HG02678 (cell line): ENCODE measurements at regions not wholly inside any gene's neighbourhood (a gene's known extent, or its start where the extent isn't known, plus 50 kb on each side); places are given as distances from the start of the nearest gene placed in this dataset.
A peak's percentile ranks its signal among the peaks of the same experiment; 100 is the strongest.

Experiments
- ATAC-seq: cut with Tn5 transposase; IDR thresholded peaks from one replicate; pipeline ENCODE4 v1.9.1; 2021; ENCODE audit warnings: mild to moderate bottlenecking, moderate library complexity; ENCODE audit not compliant: unreplicated experiment

DNA sequence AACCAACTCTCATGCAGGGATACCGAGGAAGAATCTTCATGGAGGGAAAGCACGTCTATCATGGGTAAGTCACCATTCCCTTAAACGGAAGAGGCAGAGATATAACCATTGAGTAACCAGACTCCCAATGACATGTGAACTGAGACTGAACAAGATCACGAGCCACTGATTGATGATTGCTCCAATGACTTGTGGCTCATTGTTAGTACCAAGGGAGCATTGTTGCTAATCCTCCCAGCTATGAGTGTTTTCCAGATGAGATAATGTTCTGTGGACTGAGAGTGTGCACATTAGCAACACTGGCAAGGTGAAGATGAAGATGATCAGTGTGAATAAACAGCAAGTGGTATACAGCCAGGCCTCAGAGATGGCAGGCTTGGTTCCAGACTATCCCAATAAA lies 219.2 kb upstream of the MAP3K1 start:
- ATAC-seq = no peak

DNA sequence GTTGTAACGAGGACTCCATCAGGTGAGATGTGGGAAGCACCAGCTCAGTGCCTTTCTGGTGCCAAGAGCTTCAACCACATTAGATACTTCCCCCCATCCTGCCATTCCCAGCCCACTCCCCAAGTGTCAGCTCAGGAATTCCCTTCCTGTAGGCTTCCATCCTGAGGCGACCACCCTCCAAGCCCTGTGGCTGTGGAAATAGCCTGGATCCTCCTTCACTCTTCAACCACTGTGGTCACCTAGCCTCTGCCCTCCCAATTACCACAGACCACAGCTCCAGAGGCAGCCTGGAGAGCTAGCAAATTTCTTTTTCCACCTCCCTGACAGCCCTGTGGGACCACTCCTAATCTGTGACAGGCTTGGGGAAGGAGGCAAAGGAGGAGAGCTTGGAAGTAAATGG lies 219.8 kb upstream of the MAP3K1 start:
- ATAC-seq = no peak

DNA sequence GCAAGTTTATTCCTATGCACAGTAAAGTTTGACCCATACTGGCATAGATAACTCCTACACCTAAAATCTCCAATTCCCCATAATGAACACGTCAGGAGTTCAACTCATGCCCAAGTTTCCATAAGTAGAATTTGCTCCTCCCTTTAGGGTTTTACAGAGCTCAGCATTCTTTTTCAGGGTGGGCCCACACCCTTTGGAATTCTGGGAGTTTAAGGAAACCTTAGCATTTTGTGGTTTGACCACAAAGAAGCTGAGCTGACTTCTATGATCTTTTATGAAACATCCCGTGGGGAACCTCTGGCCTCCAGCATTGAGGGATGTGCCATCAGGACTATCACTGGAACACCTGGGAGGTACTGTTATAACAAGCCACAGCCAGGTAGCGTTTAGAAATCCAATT lies 220.6 kb upstream of the MAP3K1 start:
- no peak for ATAC-seq

DNA sequence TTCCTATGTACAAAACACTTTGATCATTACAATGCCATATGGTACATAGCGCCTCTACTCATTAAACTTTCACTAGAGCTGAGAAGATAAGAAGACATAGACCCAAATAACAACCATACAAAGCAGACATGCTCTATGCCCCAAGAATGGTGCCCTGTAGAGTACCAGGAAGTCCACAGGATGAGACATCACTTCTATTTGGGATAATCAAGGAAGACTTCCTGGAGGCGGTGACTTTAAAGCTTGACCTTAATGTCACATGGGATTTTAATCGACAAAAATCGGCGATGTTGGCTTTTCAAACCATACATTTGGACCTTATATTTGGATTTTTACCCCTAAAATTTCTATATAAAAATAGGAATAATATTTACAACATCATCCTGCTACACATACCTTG lies 224.3 kb upstream of the MAP3K1 start:
- ATAC-seq = no peak

DNA sequence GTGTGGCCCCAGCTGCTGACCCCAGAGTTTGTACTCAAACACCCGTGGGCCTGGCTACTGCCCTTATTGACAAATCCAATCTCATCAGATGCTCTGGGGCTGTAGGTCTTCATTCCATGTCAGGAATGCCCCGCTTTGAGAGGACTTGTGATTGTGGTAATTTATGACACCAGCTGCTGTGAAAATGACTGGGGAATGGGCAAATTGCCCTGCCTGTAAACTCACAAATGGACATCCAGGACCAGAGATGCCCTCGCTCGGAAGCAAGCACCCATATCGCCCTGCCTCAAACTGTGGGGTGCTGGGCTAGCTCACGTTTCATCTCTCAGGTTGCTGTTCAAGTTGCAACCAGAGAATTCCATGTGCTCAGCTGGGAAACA lies 225.9 kb upstream of the MAP3K1 start:
- peak; percentile 0 for ATAC-seq

DNA sequence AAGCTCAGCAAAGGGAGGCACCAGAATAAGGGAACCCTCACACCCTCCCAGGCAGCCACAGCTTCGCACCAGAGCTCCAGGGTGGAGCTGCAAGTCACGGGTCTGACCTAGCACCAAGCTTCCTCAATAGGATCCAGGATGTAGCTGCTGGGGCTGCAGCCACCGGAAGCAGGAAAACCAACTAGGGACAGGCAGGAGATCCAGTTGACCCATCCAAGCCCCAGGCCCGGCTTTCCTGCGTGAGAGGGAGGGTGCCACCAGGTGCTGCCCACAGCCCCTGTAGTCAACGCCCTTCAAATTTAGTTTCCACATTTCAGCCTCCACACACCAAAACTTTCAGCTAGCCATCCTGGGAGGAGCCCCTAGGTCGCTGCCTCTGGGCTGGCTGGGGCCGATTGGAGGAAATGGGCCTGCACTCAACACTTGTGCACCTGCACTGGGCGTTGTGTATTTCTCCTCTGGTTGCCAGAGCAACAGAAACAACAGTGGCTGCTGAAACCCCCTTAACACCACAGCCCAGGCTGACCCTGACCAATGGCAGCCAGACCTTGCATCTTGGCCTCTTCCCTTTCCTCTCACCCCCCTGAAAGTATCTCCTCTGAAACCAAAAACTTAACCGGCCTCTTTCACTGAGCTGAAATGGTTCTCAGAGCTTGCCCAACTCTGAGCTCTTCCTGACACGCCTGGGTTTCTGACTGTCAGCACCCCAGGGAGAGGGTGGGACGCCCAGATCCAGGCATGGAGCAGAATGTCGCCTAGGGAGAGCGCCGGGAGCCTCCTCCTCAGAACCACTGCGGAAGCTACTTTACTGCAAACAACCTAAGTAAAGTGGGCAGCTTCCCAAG lies 226.5 kb upstream of the MAP3K1 start:
- ATAC-seq = peak; percentile 99

DNA sequence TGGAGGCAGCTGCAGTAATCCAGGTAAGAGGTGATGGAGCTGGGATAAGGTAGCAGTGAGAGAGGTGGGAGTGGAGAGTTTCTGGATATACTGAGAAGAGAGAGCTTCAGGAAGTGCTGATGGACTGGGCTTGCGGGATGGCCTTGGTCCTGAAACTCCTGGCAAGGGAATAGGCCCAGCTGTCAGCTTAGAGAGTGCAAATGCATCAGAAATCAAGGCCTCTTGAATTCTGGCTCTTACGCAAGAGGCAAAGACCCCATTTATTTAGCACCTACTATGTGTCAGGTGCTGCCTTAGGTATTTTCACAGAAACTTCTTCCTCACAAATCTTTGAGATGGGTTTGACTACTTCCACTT lies 227.2 kb upstream of the MAP3K1 start:
- ATAC-seq = no peak

DNA sequence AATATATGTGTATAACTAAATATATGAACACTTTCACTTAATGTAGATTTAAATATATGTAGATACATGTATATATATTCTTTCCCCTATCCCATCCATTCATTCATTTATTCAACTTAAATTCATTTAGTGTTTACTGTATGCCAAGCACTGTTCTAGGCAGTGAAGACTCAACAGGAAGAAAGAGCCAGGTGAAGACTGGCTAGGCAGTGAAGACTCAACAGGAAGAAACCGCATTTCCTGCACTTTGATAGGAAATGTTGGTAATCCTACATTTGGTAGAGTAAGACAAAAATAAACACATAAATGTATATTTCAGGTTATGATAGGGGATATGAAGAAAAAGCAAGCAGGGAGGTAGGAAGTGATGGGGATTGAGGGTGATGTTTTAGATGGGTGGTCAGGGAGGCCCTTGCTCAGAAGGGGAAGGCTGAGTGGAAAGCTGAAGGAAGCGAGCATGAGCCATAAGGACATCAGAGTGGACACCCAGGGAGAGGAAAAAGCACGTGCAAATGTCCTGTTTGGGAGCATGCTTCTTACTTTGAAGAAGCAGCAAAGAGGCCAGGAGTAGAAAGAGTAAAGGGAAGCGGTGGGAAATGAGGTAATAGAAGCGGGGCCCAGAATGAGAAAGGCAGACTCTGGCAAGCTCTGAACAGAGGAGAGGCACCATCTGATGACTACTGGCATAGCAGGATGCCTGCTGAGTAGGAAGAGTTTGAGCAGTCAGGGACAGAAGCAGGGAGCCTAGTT lies 227.8 kb upstream of the MAP3K1 start:
- no peak for ATAC-seq

DNA sequence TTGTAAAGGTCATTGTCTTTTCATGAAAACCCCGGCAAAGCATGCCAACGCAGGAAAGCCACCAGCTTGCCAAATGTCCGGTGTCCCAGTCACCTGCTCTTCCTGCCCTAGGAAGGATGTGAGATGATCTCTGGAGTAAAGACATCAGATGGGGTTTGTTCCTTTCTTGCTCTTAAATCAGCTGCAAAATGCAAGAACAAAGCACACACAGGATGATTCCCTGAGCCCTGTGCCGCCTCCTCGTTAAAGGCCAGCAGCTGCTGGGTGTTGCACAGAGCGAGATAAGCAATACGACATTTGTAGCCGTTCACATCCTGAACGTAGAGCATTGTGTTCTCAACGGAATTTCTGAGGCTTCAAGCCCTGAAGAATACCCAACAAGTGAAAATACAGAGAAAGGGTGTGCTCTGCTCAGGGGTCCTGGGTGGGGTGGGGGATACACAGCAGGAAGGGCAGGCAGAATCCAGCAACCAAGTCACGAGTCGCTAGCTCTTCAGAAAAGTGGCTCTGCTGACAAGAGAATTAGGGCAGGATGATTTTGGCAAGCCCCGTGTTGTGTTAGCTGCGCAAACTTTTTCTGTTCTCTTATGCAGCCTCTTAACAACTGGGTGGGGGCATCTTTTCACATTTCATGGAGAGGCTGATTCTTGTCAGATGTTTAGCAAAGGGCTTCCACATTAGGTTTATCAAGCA lies 229.2 kb upstream of the MAP3K1 start:
- ATAC-seq = no peak

DNA sequence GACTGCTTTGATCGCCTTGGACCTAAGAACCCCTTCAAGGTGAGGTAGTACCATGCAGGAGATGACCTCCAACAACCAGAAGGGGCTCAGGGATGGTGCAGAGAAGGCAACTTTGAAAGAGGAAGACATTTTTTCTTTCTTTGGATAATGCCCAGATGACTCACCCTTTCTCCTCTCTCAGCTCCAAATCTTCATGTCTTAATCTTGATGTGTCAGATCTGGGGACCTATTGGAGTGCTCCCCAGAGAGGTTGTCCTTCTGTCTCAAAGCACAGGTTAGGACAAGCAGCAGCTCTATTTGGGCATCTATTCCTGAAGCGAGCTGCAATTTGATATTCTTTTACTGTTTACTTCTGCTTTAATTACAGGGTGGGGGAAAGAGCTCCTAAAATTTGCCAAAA lies 229.9 kb upstream of the MAP3K1 start:
- no peak for ATAC-seq

DNA sequence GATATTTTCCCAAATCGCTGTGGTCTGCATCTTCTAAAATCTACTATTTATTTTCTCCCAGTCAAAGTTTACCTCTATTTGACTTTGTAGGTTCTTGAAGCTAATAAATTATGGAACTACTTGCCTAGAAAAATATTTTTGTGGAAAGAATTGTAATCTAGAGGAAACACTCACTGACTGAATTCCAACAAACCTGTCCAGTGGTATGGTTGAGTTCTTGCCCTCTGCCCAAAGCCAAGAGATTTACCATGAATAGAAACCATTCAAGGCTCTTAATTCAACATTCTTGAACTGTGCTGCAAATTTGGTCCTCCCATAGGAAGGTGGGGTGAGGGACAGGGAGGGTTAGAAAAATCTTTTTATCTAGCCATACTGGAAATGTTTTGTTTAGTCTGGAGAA lies 233.9 kb upstream of the MAP3K1 start:
- ATAC-seq = no peak

DNA sequence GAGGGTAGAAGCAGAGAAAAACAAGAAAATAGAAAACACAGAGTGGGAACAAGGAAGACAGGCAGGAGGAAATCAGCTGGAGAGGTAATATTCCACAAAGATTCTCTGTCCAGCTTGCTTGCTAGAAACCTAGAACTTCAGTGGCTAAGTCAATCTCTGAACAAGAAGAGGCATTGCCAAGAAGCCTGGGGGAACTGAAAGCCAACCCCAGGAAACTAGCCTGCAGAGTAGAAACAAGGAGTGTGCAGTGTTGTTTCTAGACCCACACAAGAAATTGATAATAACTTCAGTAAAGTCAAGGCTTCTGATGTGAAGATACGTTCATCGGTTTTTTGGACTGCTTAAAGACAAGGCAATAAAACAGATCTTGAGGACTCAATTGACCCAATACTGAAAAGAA lies 234.5 kb upstream of the MAP3K1 start:
- no peak for ATAC-seq

DNA sequence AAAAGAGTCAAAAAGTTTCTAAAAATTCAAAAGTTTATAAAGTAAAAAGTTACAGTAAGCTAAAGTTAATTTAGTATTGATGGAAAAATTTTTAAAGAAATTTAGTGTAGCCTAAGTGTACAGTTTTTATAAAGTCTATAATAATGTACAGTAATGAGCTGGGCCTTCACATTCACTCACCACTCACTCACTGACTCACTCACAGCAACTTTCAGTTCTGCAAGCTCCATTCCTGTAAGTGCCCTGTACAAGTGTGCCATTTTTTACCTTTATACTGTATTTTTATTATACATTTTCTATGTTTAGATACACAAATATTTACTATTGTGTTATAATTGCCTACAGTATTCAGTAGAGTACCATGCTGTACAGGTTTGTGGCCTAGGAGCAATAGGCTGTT lies 239.5 kb upstream of the MAP3K1 start:
- ATAC-seq = no peak

DNA sequence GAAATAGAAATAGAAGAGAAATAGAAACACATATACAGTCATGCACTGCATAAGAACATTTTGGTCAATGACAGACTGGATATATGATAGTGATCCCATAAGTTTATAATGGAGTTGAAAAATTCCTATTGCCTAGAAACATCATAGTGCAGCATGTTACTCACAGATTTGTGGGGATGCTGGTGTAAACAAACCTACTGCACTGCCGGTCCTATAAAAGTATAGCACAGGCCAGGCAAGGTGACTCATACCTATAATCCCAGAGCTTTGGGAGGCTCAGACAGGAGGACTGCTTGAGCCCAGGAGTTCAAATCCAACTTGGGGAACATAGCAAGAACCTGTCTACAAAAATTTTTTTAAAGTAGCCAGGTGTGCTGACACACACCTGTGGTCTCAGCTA lies 240.6 kb upstream of the MAP3K1 start:
- no peak for ATAC-seq

DNA sequence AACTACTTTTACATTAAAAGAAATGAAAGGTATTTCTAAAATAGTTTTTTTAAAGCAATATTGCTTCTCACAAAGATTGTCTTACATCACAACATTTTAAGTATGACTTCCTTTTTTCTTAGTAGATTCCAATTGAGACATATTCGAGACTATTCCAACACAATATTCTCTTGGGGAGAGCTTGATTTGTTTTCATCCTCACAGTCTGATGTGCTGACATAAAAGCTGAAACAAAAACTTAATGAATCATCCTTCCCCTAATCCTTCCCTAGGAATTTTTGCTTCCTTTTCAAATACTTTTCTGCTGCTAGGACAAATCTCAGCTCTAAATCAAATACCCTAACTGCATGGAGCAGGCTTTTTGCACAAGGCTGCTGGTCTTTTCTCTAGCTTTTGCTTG lies 245.8 kb upstream of the MAP3K1 start:
- ATAC-seq = no peak

DNA sequence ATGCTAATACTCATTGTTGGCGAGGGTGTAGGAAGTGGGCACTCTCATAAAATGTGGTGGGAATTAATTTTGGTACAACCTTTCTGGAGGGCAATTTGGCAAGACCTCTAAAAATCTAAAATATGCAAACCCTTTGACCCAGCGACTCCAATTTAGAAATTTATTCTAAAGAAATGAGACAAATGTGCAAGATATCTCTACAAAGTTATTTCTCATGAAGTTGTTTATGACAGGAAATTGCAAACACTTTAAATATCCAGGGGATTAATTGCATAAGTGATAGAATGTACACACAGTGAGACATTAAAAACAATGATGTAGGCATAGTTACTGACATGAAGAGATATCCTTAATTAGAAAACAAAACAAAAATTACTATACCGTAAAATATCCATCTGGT lies 246.3 kb upstream of the MAP3K1 start:
- no peak for ATAC-seq

DNA sequence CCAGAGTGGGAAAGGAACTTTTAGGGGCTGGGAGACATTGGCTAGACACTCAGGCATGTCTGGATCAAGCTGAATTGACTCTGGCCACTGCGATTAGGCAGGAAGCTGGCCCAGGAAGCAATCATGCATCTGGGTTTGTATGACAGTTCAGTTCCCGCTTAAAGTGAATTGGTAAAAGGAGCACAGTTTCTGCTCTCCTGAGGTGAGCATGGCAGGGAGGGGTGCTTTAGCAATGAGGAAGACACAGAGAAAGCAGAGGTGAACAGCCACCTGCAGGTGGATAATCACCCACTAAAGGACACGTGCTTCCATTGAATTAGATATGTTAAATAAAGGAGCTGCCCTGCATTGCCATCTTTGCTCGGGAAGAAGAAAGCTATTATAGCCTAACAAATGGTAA lies 248.1 kb upstream of the MAP3K1 start:
- no peak for ATAC-seq

DNA sequence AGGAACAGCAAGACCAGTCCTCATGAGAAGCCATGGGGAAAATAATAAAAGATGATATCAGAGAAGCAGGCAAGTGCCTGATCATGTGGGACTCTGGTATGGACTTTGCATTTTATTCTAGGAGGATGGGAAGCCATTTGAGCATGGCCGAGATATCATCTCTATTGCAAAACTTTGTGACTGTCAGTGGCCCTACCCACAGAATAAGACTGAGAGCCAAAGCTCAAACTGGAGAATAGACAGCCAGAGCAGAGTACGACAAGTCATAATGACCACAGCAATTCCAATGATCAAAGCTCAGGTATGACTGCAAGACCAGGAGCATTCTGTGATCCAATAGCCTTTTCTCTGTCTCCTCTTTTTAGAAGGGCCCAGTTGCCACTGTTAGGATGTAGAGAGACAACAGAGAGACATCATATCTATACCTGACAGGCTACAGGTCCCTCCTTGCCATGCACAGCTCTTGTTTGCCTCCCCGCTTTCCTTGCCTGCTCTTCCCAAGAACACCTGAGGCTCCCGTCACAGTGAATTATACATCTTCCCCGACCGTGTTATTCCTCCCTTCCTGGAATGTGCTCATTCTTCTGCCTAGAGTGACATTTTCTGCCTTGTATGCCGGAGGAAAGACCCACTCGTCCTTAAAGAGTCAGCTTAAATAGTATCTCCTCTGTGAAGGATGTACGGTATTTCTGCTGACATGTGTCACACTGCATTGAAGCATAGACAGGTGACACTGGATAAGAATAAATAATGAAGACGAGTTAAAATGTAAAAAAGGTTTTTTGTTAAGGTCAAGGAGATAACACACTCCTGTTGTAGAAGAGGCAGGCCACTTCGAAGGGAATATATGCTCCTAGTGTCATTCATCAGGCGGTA lies 248.7 kb upstream of the MAP3K1 start:
- ATAC-seq = no peak

DNA sequence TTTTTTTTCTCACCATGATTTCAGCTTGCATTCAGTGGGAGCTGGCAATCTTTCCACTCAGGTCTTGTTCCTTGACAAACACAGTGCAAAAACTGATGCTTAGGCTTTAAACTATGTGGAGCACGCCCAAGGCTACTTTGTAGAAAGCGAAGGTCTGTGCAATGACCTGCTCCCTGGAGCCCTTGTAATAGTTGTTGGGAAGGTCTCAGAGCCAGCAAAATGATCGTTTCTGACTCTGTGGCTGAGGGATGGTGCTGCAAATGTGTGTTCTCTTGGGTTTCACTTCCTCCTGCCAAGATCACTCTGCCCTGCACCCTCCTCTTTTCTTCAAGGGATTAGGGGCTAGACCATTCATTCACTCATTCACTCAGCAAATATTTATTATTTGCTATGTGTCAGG lies 249.7 kb upstream of the MAP3K1 start:
- peak; percentile 92 for ATAC-seq

DNA sequence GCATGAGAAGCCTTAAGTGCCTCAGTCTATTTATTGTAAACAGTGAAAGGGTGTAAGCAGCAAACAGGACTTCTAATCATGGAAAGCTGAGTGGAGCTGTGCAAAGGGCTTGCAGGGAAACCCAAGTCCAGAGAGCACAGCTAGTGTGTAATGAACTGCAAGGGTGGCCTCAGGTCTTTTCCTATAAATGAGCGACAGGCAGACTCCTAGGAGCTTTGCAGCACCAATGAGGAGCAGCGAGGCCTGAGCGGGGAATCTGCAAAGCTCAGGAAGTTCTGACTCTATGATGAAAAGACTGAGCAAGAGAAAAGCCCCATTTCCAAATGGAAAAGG lies 250.1 kb upstream of the MAP3K1 start:
- no peak for ATAC-seq
